Epithelial cell of esophagus (primary cell): ENCODE measurements at regions not wholly inside any gene's neighbourhood (a gene's known extent, or its start where the extent isn't known, plus 50 kb on each side); places are given as distances from the start of the nearest gene placed in this dataset.

Experiments used
- DNase-seq: peaks from one replicate; pipeline ENCODE4 v3.0.0; 2010; ENCODE audit warnings: low read depth
- H3K4me3 ChIP-seq: 2 replicates; pipeline ENCODE4 v1.5.1; 2011; ENCODE audit warnings: mild to moderate bottlenecking, low read length, control low read depth
- CTCF ChIP-seq: IDR thresholded peaks from 2 replicates; pipeline ENCODE4 v1.5.1; 2011; ENCODE audit warnings: low read depth, mild to moderate bottlenecking, low read length, control low read depth, inconsistent platforms; ENCODE audit not compliant: insufficient read depth; ENCODE audit errors: missing control alignments

GRCh38 chr3:175983379-175983778 lies 1124.2 kb downstream of the NAALADL2 start:
- H3K4me3 ChIP-seq, result no peak overlapping the region
- TF ChIP-seq CTCF, result no peak
- DNase-seq, result no peak

GRCh38 chr3:175980486-175981090 lies 1121.5 kb downstream of the NAALADL2 start:
- DNase-seq, result no peak
- no peak overlapping the region for H3K4me3 ChIP-seq
- TF ChIP-seq CTCF, result no peak

GRCh38 chr3:175977968-175978752 lies 1119.0 kb downstream of the NAALADL2 start:
- TF ChIP-seq CTCF, result no peak
- no peak for DNase-seq
- no peak overlapping the region for H3K4me3 ChIP-seq

- TF ChIP-seq CTCF, result no peak
- no peak overlapping the region for H3K4me3 ChIP-seq
- DNase-seq, result no peak
Measured at GRCh38 chr3:175969456-175969855, 1110.3 kb downstream of the NAALADL2 start.

GRCh38 chr3:175965036-175965435 lies 1105.9 kb downstream of the NAALADL2 start:
- no peak for TF ChIP-seq CTCF
- no peak overlapping the region for H3K4me3 ChIP-seq
- DNase-seq, result no peak

GRCh38 chr3:175957427-175957826 lies 1098.3 kb downstream of the NAALADL2 start:
- no peak for DNase-seq
- no peak for TF ChIP-seq CTCF
- H3K4me3 ChIP-seq, result no peak overlapping the region

GRCh38 chr3:175956964-175957363 lies 1097.8 kb downstream of the NAALADL2 start:
- TF ChIP-seq CTCF, result peak; percentile 34
- DNase-seq, result peak; percentile 41
- no peak overlapping the region for H3K4me3 ChIP-seq
